Mesendoderm (in vitro differentiated cells): ENCODE measurements at regions not wholly inside any gene's neighbourhood (a gene's known extent, or its start where the extent isn't known, plus 50 kb on each side); places are given as distances from the start of the nearest gene placed in this dataset.

Source experiments
- DNase-seq: peaks from one replicate; pipeline ENCODE4 v3.0.0; 2013
- H2AK5ac ChIP-seq: 2 replicates; pipeline ENCODE4 v1.6.1; 2013; ENCODE audit warnings: low read length, inconsistent platforms
- H2BK120ac ChIP-seq: 2 replicates; pipeline ENCODE4 v1.6.1; 2013; ENCODE audit warnings: low read depth, mild to moderate bottlenecking, low read length, moderate library complexity, mixed read lengths
- H2BK15ac ChIP-seq: replicated peaks from 2 replicates; pipeline ENCODE4 v1.6.1; 2013; ENCODE audit warnings: low read depth, mild to moderate bottlenecking, moderate library complexity
- H2BK5ac ChIP-seq: 2 replicates; pipeline ENCODE4 v1.6.1; 2013; ENCODE audit warnings: low read length, inconsistent platforms
- H3K18ac ChIP-seq: 2 replicates; pipeline ENCODE4 v1.6.1; 2013; ENCODE audit warnings: mild to moderate bottlenecking, low read length, mixed read lengths
- H3K23ac ChIP-seq: one replicate; pipeline ENCODE4 v1.6.1; 2013; ENCODE audit warnings: low read length
- H3K27ac ChIP-seq: 2 replicates; pipeline ENCODE4 v1.5.1; 2013; ENCODE audit warnings: low read depth, mild to moderate bottlenecking, inconsistent platforms, low read length, moderate library complexity
- H3K27me3 ChIP-seq: 2 replicates; pipeline ENCODE4 v1.6.1; 2013; ENCODE audit warnings: low read length, control low read depth, mild to moderate bottlenecking, inconsistent platforms; ENCODE audit not compliant: insufficient read depth, poor library complexity
- H3K36me3 ChIP-seq: 2 replicates; pipeline ENCODE4 v1.6.1; 2013; ENCODE audit warnings: low read length, inconsistent platforms; ENCODE audit not compliant: control insufficient read depth, insufficient read depth
- H3K4ac ChIP-seq: one replicate; pipeline ENCODE4 v1.6.1; 2013; ENCODE audit warnings: low read depth, mild to moderate bottlenecking, low read length, moderate library complexity
- H3K4me1 ChIP-seq: 2 replicates; pipeline ENCODE4 v1.6.1; 2013; ENCODE audit warnings: low read depth, low read length, inconsistent platforms; ENCODE audit not compliant: control insufficient read depth
- H3K4me2 ChIP-seq: 2 replicates; pipeline ENCODE4 v1.6.1; 2013; ENCODE audit warnings: low read length
- H3K4me3 ChIP-seq: 2 replicates; pipeline ENCODE4 v1.5.1; 2013; ENCODE audit warnings: mild to moderate bottlenecking, low read length
- H3K56ac ChIP-seq: one replicate; pipeline ENCODE4 v1.6.1; 2013; ENCODE audit warnings: low read length
- H3K79me1 ChIP-seq: 2 replicates; pipeline ENCODE4 v1.6.1; 2013; ENCODE audit warnings: low read length, inconsistent platforms
- H3K79me2 ChIP-seq: 2 replicates; pipeline ENCODE4 v1.6.1; 2013; ENCODE audit warnings: mild to moderate bottlenecking, low read length; ENCODE audit not compliant: control insufficient read depth, insufficient read depth
- H3K9ac ChIP-seq: 2 replicates; pipeline ENCODE4 v1.6.1; 2013; ENCODE audit warnings: low read length, inconsistent platforms
- H4K5ac ChIP-seq: one replicate; pipeline ENCODE4 v1.6.1; 2013; ENCODE audit warnings: low read length
- H4K8ac ChIP-seq: one replicate; pipeline ENCODE4 v1.6.1; 2013; ENCODE audit warnings: low read depth, mild to moderate bottlenecking, control low read depth, low read length, moderate library complexity
- WGBS: extraction: QIAGEN DNeasy Blood & Tissue Kit; methylation state at CpG from one replicate; pipeline ENCODE4 v1.1.7; 2013; ENCODE audit warnings: low lambda C conversion rate, missing lambda C conversion rate; ENCODE audit not compliant: insufficient coverage; ENCODE audit errors: extremely low coverage; 5-methylcytosine and 5-hydroxymethylcytosine counted together

- no CpG with 5 or more reads among the region's 2 CpGs for WGBS
- no peak overlapping the region for H3K4ac ChIP-seq
- H3K27me3 ChIP-seq = no peaks in the 10 kb centered on the region
- no peak overlapping the region for H3K56ac ChIP-seq
- H3K4me3 ChIP-seq = no peak overlapping the region
- no peak overlapping the region for H3K23ac ChIP-seq
- no peak overlapping the region for H2BK120ac ChIP-seq
- H3K27ac ChIP-seq = no peak overlapping the region
- H4K5ac ChIP-seq = no peak overlapping the region
- no peak overlapping the region for H3K9ac ChIP-seq
- H3K18ac ChIP-seq = no peak overlapping the region
- H3K79me2 ChIP-seq = no peaks in the 10 kb centered on the region
- H3K36me3 ChIP-seq = no peaks in the 10 kb centered on the region
- H2BK5ac ChIP-seq = no peak overlapping the region
- H2AK5ac ChIP-seq = no peak overlapping the region
- H3K4me2 ChIP-seq = no peak overlapping the region
- DNase-seq = no peak
- H2BK15ac ChIP-seq = no peak overlapping the region
- H3K79me1 ChIP-seq = no peaks in the 10 kb centered on the region
- H4K8ac ChIP-seq = no peak overlapping the region
- no peaks in the 10 kb centered on the region for H3K4me1 ChIP-seq
These were observed 319.3 kb downstream of the TDRD3 start for GRCh38 chr13:60716313-60716712.

- Histone ChIP-seq H3K23ac (no peak overlapping the region), H2BK15ac (no peak overlapping the region), H3K79me2 (no peaks in the 10 kb centered on the region), H3K56ac (no peak overlapping the region), H3K36me3 (no peaks in the 10 kb centered on the region), H3K27ac (no peak overlapping the region), H3K4me3 (no peak overlapping the region), H4K5ac (no peak overlapping the region), H3K4me2 (no peak overlapping the region), H2BK120ac (no peak overlapping the region), H3K9ac (no peak overlapping the region), H3K27me3 (no peaks in the 10 kb centered on the region), H4K8ac (no peak overlapping the region), H3K4me1 (no peaks in the 10 kb centered on the region), H2AK5ac (no peak overlapping the region), H2BK5ac (no peak overlapping the region), H3K4ac (no peak overlapping the region), H3K79me1 (no peaks in the 10 kb centered on the region), H3K18ac (no peak overlapping the region)
- DNase-seq = peak; percentile 79
These were observed 310.9 kb downstream of the TDRD3 start for GRCh38 chr13:60707878-60708277.

GRCh38 chr13:60701895-60702294, 304.9 kb downstream of the TDRD3 start:
- no peaks in the 10 kb centered on the region for H3K79me1 ChIP-seq
- no peak overlapping the region for H3K23ac ChIP-seq
- H3K79me2 ChIP-seq = no peaks in the 10 kb centered on the region
- H3K4me1 ChIP-seq = no peaks in the 10 kb centered on the region
- no peak overlapping the region for H2BK120ac ChIP-seq
- no peak overlapping the region for H2AK5ac ChIP-seq
- no peak overlapping the region for H4K5ac ChIP-seq
- H3K9ac ChIP-seq = no peak overlapping the region
- no peak overlapping the region for H3K4ac ChIP-seq
- H3K27me3 ChIP-seq = no peaks in the 10 kb centered on the region
- no peak overlapping the region for H2BK15ac ChIP-seq
- no peaks in the 10 kb centered on the region for H3K36me3 ChIP-seq
- H3K4me2 ChIP-seq = no peak overlapping the region
- no peak for DNase-seq
- no peak overlapping the region for H3K27ac ChIP-seq
- WGBS = no CpG with 5 or more reads among the region's 3 CpGs
- H3K18ac ChIP-seq = no peak overlapping the region
- H3K4me3 ChIP-seq = no peak overlapping the region
- H3K56ac ChIP-seq = no peak overlapping the region
- H2BK5ac ChIP-seq = no peak overlapping the region
- H4K8ac ChIP-seq = no peak overlapping the region

DNA sequence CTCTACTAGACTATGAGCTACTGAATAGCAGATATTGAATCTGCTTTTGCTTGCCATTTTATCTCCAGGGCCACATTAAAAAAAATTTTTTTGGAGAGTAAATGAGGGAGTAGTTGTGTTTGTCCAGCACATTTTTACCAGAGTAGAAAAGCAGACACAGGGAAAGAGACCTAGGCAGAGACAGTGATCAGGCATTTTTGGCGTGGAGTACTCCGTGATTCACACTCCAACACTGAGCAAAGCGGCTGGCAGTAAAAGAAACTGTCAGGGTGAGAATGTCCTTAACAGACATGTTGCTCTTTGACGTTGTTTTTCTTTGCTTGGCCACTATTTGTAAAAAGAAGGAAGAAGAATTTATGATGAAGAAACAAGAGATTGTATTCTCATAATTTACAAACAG, 304.0 kb downstream of the TDRD3 start:
- Histone ChIP-seq H3K4ac (no peak overlapping the region), H3K4me2 (no peak overlapping the region), H3K27ac (no peak overlapping the region)

DNA sequence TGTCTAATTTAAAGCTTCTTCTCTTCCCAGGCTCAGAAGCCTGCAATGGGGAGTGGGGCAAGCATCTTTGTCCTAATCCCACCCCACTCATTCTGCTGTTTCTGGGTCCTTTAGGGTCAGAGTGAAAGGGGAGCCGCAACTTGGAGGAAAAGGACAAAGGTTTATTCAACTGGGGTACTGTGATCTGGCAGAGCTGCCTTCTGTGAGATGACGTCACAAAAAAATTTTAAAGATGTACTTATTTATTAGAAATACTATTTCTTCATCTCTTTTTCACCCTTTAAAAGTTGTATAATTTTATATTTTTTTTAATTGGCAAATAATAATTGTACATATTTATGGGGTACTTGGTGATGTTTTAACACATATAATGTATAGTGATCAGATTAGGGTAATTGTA, 302.6 kb downstream of the TDRD3 start:
- Histone ChIP-seq H3K9ac (no peak overlapping the region), H3K4ac (no peak overlapping the region), H4K8ac (no peak overlapping the region), H3K56ac (no peak overlapping the region), H2BK5ac (no peak overlapping the region), H3K79me1 (no peaks in the 10 kb centered on the region), H2BK120ac (no peak overlapping the region), H3K4me2 (no peak overlapping the region), H3K18ac (no peak overlapping the region), H3K27ac (no peak overlapping the region), H3K27me3 (no peaks in the 10 kb centered on the region), H3K4me3 (no peak overlapping the region), H2AK5ac (no peak overlapping the region), H3K4me1 (no peaks in the 10 kb centered on the region), H3K36me3 (no peaks in the 10 kb centered on the region), H2BK15ac (no peak overlapping the region), H3K23ac (no peak overlapping the region), H3K79me2 (no peaks in the 10 kb centered on the region), H4K5ac (no peak overlapping the region)
- no peak for DNase-seq
- whole genome bisulfite sequencing = no CpG with 5 or more reads among the region's 2 CpGs

More for the DNA sequence above, 304.0 kb downstream of the TDRD3 start:
- Histone ChIP-seq H2AK5ac (no peak overlapping the region), H3K79me2 (no peaks in the 10 kb centered on the region), H4K8ac (no peak overlapping the region), H3K56ac (no peak overlapping the region), H2BK120ac (no peak overlapping the region), H3K79me1 (no peaks in the 10 kb centered on the region), H3K36me3 (no peaks in the 10 kb centered on the region), H2BK15ac (no peak overlapping the region), H3K18ac (no peak overlapping the region), H3K27me3 (no peaks in the 10 kb centered on the region), H3K9ac (no peak overlapping the region), H4K5ac (no peak overlapping the region), H2BK5ac (no peak overlapping the region), H3K4me3 (no peak overlapping the region), H3K23ac (no peak overlapping the region), H3K4me1 (no peaks in the 10 kb centered on the region)
- no peak for DNase-seq
- WGBS = no CpG with 5 or more reads among the region's 4 CpGs

- no peak overlapping the region for H4K5ac ChIP-seq
- no peaks in the 10 kb centered on the region for H3K36me3 ChIP-seq
- H3K56ac ChIP-seq = no peak overlapping the region
- no peaks in the 10 kb centered on the region for H3K4me1 ChIP-seq
- H3K4me2 ChIP-seq = no peak overlapping the region
- H3K9ac ChIP-seq = no peak overlapping the region
- H4K8ac ChIP-seq = no peak overlapping the region
- no peak for DNase-seq
- H2AK5ac ChIP-seq = no peak overlapping the region
- no peak overlapping the region for H2BK120ac ChIP-seq
- no peak overlapping the region for H3K4ac ChIP-seq
- H3K27ac ChIP-seq = no peak overlapping the region
- H3K79me2 ChIP-seq = no peaks in the 10 kb centered on the region
- no peak overlapping the region for H2BK5ac ChIP-seq
- H3K18ac ChIP-seq = no peak overlapping the region
- H3K27me3 ChIP-seq = no peaks in the 10 kb centered on the region
- no peak overlapping the region for H2BK15ac ChIP-seq
- no peaks in the 10 kb centered on the region for H3K79me1 ChIP-seq
- H3K23ac ChIP-seq = no peak overlapping the region
- no CpG with 5 or more reads among the region's 6 CpGs for WGBS
- H3K4me3 ChIP-seq = no peak overlapping the region
These were observed 299.6 kb downstream of the TDRD3 start for GRCh38 chr13:60696602-60697001.
